Fibroblast of skin of left quadriceps (primary cell): ENCODE measurements at regions not wholly inside any gene's neighbourhood (a gene's known extent, or its start where the extent isn't known, plus 50 kb on each side); places are given as distances from the start of the nearest gene placed in this dataset.

Experiments
- DNase-seq, 2 experiments: peaks; one replicate each; pipeline ENCODE4 v3.0.0-alpha.2; 2013; ENCODE audit warnings: low read depth in 2 of 2

DNA sequence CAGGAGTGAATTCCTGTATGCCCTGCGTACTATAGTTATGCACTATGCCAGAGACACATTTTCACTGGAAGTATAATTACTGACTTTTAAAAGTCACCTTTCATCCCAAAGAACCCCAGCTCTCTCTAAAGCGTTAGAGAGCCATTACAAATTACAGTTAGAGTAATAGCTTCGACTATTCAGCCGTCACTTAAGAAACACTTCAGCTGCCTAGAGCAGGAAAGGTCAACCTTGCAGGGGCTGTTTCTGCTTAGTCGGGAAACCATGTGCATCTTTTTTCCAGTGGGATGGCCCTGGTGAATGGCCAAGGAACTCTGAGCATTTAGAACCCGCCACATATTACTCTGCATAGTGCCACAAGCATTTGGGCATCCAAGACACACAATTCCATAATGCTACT is 235.9 kb downstream of the ARRDC4 start:
- no peak for DNase-seq

DNA sequence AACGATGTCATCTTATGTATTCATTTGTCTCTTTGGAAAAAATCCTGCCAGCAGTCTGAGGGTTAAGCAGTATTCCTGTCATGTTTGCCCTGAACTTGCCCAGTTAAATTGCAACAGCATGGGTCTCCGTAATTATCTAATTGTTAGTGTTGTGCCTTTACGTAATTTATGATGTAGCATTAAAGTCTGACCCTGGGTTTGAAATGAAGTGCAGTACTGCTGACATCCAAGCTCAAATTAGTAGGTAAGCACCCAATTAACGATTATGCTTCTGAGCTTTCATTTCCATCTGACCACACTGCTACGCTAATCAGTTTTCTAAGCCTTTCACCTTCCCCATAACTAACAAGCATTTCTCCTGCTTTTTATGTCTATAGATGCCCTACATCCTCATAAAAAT is 241.8 kb downstream of the ARRDC4 start:
- no peak for DNase-seq

DNA sequence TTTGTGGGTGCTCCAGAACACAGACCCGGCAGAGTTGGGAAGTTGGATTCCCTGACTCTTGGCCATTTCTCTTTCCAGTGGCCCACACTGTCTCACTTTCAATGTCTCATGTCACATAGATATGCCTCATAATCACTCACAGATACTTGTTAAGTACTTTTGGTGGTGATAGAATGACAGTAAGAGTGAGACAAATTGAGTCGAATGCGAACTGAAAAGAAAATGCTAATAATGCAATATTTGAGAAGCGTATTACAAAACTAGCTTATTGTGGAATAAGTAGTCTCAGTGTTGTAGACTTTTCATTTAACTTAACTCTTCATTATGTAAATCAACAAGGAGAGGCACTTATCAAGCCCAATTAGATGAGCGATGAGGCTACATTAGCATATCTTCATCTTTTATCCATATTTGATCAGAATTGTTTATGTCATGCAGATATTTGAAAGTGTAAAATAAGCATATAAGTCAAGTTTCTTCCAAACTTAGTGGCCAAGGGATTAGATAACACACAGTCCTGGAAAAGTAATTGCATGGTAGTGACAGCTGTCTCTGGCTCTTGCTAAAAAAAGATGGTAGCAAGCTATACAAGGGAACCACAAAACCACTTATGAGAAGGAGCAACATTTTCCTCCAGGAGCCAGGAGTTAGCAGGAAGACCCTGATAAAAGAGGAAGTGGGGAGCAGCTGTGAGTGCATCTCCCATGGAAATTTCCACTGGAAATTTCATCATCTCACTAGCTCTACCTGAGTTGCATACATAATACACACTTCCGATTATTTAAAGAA is 243.6 kb downstream of the ARRDC4 start:
- no peak for DNase-seq

DNA sequence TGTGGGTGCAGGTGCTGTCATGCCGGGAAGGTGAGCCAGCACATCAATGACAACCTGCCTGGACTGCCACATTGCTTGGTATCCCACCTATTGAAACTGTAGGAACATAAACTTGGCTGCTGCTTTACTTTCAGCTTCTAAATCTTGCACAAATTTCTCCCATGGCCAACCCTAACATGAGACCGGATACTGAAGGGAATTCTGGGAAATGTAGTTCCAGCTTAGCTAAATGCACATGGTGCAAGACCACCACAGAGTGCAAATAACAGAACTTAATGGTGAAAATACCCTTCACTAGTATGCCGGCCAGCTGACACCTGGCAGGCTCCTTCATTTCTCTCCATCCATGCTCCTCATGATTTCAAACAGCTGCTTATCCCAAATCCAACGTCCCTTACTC is 247.4 kb downstream of the ARRDC4 start:
- DNase-seq = no peak

DNA sequence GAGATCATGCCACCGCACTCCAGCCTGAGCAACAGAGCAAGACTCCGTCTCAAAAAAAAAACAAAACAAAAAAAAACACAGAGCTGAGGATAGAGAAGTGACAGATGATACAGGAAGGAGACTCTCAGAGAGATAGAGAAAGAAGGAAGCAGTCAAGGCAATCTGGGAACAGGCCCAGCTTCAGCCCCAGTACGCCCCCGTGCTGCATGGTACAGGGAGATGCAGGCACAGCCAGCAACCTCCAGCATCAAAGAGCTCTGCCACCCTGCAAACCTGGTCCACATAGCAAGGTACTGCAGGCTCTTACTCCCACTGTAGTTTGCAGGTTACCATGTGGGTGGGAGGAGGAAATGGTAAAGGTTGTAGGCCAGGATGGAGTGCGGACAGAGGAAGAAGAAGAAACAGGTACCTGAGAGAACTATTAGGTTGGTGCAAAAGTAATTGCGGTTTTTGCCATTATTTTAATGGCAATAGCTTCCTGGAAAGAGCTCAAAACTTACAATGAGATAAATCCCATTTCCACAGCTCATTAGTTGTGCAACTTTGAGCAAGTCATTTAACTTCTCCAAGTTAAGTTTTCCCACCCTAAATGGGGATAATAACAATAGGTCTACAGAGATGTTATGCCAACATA is 253.0 kb downstream of the ARRDC4 start:
- no peak for DNase-seq

DNA sequence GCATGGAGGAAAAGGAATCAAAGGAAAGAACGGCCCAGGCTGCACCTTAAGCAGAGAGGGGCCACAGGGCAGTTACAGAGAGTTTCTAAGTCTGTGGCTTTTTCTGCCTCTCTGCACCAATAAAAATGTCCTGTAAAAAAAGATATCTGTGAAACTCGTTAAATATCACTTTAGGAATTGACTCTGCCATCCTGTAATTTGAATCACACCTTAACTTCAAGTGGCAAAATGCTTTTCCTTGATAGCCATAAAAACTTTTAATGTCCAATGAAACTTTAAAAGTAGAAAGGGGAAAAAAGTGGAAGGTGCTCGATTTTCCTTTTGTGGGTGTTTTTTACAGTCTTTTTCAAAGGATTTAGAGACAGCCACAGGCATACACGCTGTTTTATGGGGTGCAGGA is 255.7 kb downstream of the ARRDC4 start:
- no peak for DNase-seq

DNA sequence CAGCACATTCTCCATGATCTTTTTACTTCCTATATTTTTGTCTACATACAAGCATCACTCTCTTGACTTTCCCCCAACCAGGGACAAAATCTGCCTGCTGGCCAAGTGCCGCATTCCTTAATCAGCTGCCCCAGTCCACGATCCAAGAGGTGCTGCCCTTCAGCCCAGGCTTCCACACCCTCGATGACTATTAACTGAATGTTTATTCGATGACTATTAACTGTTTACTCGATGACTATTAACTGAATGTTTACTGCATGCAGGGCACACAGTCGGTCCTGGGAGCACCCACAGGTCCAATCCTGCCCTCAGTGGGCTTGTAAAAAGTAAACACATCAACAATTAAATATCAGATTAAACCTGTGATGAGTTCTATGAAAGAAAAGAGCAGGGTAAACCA is 256.9 kb downstream of the ARRDC4 start:
- no peak for DNase-seq

DNA sequence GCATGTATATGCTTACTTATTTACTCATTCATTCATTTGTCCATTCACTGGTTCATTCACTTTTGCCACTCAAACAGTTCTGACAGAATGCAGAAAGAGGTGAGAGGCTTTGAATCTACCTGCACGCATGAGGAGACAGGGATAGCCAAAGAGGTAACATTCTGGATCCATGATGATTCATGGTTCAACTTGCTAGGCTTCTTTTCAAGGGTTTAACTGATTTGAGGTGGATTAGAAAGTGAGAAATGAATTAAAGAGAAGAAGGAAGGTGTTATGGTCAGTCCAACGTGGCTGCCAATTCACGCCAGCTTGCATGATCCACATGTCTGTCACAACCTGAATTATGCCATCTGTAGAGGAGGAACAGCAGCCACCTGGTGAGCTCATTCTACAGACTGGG is 260.6 kb downstream of the ARRDC4 start:
- DNase-seq = no peak

DNA sequence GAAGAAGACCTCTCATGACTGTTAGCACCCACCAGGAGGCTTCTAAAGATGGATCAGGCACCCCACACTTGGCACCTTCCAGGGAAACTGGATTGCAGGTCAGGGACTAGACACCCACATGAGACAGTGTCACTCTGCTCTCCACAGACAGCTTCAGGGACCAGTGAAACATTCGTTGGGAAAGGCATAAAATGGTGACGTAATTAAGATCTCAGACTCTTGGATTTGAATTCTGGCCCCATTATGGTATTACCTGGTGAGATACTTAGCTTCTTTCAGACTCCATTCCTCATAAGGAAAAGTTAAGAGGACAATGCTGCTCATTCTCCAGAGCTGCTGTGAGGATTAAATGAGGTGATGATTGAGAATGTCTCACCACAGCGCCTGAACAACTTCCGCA is 261.1 kb downstream of the ARRDC4 start:
- DNase-seq = no peak

DNA sequence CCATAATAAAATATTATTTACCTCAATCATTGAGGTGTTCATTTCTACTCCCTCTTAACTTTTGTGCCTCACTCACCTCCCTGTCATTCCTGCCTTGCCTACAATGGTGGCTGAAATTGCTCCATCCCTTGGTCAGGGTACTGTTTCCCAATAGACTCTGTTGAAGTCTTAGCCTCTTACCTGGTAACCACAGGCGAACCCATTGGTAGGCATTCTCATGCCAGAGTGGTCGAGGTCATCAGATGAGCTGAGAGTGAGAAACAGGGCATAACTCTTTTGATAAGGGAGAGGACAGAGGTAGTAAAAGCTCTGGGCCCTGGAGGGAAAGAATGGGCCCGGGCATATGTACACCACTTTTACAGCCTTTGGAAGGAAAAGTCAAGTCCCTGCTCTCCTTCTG is 265.6 kb downstream of the ARRDC4 start:
- no peak for DNase-seq

DNA sequence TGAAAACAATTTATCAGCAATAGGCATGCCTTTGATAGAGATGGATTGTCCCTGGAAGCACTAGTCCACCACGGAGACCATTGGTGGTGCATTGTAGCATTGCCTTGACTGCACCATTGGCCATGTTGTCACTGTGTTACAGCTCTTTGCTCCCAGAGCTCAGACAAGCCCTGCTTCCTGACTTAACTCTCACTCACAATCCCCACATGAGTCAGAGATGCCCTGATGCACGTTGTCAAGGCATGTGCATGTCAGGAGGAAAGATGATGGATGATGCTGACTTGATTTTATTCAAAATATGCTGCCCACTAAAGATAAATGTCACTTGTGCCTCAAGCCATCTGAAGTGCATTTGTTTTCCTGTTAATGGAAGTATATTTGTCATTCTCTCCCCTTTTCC is 266.1 kb downstream of the ARRDC4 start:
- DNase-seq = no peak

DNA sequence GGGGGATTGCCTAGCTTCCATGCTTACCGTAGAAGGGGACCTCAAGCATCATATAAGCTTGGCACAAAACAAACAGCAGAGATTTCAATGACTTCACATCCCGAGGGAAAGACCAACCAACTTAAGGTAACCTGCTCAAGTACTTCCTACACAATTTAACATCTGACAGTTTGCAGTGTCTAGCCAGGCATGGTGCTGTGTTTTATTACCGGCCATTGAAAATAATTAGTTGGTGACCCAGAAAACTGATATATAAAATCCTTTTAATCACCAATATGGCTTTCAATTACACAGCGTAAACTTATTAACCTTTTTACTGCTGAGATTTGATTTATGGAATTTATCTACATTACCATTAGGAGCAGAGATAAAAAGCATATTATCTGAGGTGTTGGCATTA is 268.3 kb downstream of the ARRDC4 start:
- DNase-seq = no peak

DNA sequence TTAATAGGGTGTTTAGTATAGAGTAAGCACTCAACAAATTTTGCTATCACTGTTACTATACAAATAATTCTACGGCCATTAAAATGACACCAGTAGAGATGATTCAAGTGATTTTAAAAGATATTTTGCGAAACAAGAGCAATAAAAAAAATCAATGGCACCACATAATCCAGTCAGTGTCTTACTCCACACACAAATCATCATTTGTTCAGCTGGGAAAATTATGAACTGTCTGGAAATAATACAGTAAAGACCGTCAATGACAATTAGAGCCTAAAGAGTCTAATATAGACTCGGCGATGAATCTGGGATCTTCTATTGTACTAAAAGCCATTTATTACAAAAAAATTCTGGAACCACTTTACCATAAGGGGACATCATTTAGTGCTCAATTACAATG is 270.5 kb downstream of the ARRDC4 start:
- DNase-seq = no peak

DNA sequence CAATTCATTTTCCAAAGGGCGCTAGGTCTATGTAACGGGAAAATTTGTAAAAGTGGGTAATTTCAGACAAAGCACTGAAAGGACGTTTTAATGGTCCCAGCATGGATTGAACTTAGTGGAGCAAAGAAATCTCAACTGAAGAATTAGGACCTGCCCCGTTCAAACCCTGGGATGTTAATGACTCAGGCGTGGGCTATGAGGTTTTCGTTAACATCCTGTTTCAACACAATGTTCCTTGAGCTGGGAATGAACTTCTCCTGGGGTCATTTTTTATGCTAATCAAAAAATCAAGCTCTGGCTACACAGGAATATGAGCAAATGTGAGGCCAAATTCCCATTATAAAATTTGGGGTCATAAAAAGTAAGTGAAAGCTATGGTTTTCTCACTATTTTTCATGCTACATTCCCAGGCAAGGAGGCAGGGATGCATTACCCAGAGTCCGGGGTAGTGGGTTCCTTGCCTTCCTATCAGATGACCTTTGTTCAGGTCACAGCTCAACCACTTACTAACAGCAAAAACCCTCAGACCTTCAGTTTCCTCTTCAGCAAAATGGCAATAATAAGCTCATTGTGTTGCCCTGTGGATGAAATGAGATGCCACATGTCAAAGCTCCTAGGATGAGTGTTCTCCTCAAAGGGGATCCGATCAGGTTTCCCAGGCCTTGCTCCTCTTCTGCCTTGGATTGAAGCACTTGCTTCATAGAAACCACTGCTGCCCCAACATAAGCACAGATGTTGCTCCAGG is 271.4 kb downstream of the ARRDC4 start:
- DNase-seq = no peak

DNA sequence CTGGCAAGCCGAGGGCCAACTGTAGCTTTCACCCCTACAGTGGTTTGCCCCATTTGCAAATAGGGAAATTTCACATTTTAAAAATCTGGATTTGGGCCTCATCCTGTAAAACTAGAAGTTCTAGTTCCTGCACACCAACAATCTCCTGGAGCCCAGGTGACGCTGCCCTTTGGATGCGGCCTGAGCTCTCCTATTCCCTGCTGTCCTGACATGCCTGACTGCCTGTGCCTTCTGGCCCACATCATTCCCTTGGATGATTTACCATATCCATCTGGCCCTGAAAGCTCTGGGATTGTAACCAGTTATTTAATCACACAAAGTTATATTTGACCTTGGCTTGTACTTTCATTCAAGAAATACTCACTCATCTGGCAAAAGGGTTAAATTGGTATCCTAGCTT is 272.3 kb downstream of the ARRDC4 start:
- no peak for DNase-seq

DNA sequence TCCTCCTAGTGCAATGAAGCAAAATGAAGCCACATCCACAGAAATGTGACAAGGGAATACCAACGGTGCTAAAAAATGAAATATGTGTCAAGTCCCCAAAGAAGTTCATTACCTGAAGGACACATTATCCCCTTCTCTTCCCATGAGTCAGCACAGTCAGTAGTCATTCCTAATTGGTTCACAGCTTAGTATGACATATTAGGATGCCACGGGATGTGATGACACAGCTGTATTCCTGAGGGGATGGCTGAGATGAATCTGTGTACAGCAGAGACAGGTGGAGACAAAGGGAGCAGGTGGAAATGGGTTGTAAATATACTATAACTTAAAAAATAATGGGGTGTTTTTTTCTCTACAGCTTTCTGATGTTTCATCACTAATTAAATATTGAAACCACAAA is 273.4 kb downstream of the ARRDC4 start:
- DNase-seq = no peak

DNA sequence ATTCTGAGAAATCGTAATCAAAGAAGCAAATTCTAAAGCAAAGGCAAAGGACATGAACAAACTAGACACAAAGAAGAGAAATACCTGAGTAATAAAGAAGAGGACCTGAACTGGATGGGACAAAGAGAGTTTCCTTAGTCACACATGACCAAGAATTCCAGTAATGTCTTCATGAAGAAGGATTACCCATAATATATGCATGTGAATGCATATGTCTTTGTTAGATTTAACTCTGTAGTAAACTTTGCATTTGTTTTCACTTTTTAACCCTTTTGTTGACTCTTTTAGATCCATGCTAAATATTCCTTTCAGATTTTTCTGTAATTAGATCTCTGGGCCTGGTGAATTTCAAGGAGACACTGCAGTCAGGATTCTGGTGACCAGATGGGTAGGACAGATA is 279.8 kb downstream of the ARRDC4 start:
- DNase-seq = no peak

DNA sequence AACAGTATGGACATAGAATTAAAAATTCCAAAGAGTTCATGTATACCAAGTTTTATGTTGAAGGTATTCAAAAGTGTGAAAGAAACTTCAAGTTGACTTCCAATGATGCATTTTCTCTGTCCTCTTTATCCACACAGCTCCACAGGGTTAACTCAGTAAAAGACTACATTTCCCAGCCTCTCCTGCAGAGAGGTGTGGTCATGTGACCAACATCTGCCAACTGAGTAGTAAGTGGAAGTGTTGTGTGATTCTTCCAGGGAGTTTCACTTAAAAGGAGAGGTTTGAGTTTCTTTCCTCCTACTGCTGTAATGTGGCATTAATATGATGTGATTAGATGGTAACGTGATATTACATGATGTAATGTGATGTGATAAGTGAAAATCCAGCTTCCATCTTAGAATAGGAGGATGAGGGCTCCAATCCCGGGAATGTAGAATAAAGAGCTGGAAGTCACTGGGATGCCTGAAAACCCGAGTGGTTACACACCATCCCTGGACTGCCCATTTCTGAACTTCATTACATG is 280.6 kb downstream of the ARRDC4 start:
- DNase-seq = no peak

DNA sequence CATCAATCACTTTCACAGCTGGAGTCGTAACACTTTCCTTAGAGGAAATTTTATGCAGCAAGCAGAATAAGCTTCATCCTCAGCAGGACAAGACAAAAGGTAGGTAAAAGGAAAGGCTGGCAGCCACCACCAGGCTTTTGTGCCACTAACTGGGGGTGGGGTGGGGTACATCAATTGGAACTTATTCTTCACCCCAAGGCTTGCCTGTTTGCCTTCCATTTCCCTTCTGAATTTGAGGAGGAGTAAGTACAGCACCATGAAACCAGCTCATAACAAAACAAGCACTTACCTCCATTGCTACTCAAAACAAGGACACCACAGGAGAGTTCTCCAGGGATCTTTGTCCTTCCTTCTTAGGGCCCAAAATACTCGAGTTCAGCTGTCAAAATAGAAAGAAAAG is 296.8 kb downstream of the ARRDC4 start:
- DNase-seq = no peak

DNA sequence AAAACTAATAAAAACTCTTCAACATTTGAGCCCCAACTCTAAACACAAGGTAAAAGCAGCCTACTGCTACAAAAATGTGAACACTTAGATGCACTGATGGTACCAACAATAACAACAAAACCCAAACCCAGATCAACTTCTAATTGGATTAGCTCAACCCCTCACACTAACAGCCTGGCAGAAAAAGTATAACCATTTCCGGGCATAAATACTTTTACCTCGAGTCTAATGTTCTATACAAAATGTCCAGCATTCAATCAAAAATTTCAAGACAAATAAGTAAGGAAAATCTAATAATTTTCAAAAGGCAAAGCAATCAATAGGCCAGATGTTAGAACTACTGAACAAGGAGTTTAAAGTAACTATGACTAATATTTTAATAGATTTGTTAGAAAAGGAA is 303.3 kb downstream of the ARRDC4 start:
- DNase-seq = no peak

DNA sequence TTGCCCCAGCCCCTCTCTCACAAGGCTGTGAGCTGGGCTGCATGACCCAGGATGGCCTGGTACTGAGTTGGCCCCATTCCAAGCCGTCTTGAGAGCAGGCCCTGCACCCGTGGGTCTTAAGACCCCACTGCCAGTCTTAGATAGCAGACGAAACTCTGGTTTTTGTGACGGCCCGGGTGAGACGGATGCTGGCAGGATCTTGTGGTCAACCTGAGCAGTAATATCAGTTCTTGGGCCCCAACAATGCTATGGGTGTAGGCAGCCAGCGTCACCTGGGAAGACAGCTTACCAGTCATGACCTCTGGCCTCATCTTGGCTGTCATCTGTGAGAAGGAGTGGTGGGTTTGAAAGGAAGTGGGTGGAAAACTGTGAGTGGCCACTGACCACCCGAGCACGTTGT is 305.8 kb downstream of the ARRDC4 start:
- no peak for DNase-seq

DNA sequence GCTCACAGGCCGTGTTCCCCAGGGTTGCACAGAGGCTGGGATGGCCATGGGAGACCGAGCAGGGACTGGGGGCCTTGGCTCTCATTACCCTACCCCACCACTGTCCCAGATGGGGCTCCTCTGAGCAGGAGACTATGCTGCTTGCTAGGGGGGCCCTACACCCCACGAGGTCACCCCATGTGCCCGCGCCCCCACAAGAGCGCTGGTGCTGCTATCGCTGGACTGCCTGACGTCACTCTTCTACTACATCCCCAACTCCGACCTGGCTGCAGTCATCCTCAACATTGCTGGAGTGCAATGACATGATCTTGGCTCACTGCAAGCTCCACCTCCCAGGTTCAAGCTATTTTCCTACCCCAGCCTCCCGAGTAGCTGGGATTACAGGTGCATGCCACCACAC is 307.7 kb downstream of the ARRDC4 start:
- DNase-seq = no peak

DNA sequence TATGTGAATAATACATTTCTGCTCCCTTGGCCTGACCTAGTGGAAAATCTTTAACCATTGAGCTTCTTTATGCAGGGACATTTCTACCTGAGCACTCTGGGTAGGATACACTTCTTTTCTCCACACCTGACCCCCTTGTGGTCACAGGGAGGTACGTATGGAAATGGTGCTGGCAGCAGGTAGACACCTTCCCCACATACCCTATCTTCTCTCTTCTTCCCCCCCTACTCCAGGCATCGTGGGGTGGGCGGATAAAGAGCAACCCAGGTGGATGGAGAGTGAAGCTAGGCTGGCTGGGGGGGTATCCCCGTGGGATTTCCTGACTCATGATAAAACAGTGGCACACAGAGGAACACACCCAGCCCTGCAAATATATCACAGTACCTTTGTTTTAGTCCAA is 312.1 kb downstream of the ARRDC4 start:
- DNase-seq = no peak
